ENCODE measurements at regions not wholly inside any gene's neighbourhood (a gene's known extent, or its start where the extent isn't known, plus 50 kb on each side); places are given as distances from the start of the nearest gene placed in this dataset.

DNA sequence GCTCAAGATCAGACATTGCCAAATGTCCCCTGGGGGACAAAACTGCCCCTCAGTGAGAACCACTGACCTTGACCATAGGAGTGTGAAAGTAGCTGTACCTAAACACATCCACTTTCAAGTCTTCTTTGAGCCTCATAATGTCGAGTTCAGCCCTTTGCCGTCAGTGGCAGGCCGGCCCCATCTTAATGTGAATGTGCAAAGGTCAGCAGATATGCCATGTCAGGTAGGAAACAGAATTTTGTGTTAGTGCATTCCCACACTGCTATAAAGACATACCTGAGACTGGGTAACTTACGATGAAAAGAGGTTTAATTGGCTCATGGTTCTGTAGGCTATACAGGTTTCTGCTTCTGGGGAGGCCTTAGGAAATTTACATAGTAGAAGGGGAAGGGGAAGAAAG is 95.1 kb upstream of the PIRT start:
- ChIA-PET CTCF (no interaction called here), POLR2A (no interaction called here)
- H3K36me3 Mint-ChIP-seq (ENCODE audit: low read depth), result no peaks in the 10 kb centered on the region
- no peak overlapping the region for H3K27ac Mint-ChIP-seq
- no peak for ATAC-seq (ENCODE audit: low read depth)
- no peak for DNase-seq
- H3K27me3 Mint-ChIP-seq, result peaks cover 2% of the 10 kb centered on the region
- intact Hi-C loops (cut with micrococcal nuclease), result no loop called here
- no peaks in the 10 kb centered on the region for H3K4me1 Mint-ChIP-seq
- TF ChIP-seq, protein P1, sequence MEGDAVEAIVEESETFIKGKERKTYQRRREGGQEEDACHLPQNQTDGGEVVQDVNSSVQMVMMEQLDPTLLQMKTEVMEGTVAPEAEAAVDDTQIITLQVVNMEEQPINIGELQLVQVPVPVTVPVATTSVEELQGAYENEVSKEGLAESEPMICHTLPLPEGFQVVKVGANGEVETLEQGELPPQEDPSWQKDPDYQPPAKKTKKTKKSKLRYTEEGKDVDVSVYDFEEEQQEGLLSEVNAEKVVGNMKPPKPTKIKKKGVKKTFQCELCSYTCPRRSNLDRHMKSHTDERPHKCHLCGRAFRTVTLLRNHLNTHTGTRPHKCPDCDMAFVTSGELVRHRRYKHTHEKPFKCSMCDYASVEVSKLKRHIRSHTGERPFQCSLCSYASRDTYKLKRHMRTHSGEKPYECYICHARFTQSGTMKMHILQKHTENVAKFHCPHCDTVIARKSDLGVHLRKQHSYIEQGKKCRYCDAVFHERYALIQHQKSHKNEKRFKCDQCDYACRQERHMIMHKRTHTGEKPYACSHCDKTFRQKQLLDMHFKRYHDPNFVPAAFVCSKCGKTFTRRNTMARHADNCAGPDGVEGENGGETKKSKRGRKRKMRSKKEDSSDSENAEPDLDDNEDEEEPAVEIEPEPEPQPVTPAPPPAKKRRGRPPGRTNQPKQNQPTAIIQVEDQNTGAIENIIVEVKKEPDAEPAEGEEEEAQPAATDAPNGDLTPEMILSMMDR (IDR thresholded peaks at IDR 0.05), result no peak
- H3K9me3 Mint-ChIP-seq, result no peaks in the 10 kb centered on the region
- no peak overlapping the region for H3K4me3 Mint-ChIP-seq

DNA sequence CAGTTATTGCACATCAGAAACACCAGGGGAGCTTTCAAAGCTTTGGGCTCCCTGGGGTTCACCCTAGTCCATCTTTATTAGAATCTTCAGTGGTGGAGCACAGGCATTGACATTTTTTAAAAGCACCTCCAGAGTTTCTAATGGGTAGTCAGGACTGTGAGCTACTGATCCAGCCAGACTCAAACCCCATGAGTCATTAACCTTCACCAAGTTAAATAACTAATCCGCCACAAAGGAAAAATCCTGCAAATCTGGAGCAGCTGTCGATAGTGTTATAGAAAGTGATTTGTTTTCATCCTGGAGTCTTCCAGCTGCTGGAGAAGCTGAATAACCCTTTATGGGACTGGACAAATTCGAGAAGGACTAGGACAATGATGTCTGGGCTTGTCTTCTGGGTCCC is 93.2 kb upstream of the PIRT start:
- Mint-ChIP-seq H3K4me1 (no peaks in the 10 kb centered on the region), H3K36me3 (ENCODE audit: low read depth) (no peaks in the 10 kb centered on the region)
- CTCF ChIA-PET, result no interaction called here

DNA sequence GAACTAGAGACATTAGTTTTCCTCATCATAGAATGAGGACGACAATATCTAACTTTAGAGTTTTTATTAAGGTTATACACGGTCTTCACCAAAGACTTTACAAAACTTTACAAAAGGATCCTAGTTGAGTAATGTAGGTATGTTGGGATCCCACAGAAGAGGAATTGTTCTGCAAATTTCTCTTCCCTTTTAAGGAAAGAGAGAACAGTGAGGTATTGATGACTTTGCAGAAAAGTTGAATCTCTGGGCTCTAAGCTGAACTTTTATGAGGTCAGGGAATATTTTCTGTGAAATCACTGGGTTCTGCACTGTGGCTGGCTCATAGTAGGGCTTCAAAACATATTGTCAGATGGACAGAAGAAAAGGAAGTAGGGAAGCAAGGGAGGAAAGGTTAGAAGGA is 89.8 kb upstream of the PIRT start:
- ChIA-PET POLR2A (no interaction called here), CTCF (no interaction called here)
- no peak for DNase-seq
- intact Hi-C loops (cut with micrococcal nuclease), result no loop called here
- TF ChIP-seq, protein P1 (IDR thresholded peaks at IDR 0.05), result no peak
- Mint-ChIP-seq H3K4me3 (no peak overlapping the region), H3K9me3 (no peaks in the 10 kb centered on the region), H3K36me3 (ENCODE audit: low read depth) (no peaks in the 10 kb centered on the region), H3K27ac (no peak overlapping the region), H3K27me3 (peaks cover 3% of the 10 kb centered on the region), H3K4me1 (no peaks in the 10 kb centered on the region)
- ATAC-seq (ENCODE audit: low read depth), result no peak

More for the DNA sequence above, 93.2 kb upstream of the PIRT start:
- peaks cover 3% of the 10 kb centered on the region for H3K27me3 Mint-ChIP-seq
- intact Hi-C loops (cut with micrococcal nuclease), result no loop called here
- no peaks in the 10 kb centered on the region for H3K9me3 Mint-ChIP-seq
- TF ChIP-seq, protein P1 (IDR thresholded peaks at IDR 0.05), result no peak
- DNase-seq (no peak), ATAC-seq (ENCODE audit: low read depth) (no peak)
- H3K27ac Mint-ChIP-seq, result no peak overlapping the region
- H3K4me3 Mint-ChIP-seq, result no peak overlapping the region
- POLR2A ChIA-PET, result no interaction called here

DNA sequence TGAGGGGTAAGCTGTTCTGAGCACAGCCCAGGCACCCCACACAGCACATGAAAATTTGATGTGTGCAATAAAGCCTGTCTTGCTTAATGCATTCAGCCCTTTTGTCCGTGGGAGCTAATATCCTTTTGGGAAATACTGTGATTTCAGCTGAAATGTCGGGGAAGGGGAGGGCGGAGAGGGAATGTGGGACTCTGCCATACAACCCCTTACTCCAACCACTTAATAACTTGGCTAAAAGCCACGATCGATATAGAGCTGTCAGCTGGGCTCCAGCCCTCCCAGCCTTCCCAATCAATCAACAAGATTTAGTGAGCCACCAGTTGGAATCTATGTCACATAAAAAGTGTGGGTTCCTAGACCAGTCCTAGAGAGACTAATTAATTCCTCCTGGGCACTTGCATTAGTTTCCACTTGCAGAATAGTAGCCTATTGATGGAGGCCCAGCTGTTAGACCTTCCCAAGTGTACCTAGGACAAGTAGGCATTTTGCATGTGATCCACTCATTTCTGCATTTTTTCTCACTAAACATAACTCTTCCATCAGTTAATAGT is 82.7 kb upstream of the PIRT start:
- H3K27me3 Mint-ChIP-seq, result no peaks in the 10 kb centered on the region
- H3K4me1 Mint-ChIP-seq, result no peaks in the 10 kb centered on the region
- ChIA-PET CTCF (no interaction called here), POLR2A (no interaction called here)
- no peak overlapping the region for H3K4me3 Mint-ChIP-seq
- ATAC-seq (ENCODE audit: low read depth) (no peak), DNase-seq (no peak)
- H3K9me3 Mint-ChIP-seq, result no peaks in the 10 kb centered on the region
- TF ChIP-seq, protein P1 (IDR thresholded peaks at IDR 0.05), result no peak
- intact Hi-C loops (cut with micrococcal nuclease), result no loop called here
- no peaks in the 10 kb centered on the region for H3K36me3 Mint-ChIP-seq (ENCODE audit: low read depth)
- H3K27ac Mint-ChIP-seq, result no peak overlapping the region

DNA sequence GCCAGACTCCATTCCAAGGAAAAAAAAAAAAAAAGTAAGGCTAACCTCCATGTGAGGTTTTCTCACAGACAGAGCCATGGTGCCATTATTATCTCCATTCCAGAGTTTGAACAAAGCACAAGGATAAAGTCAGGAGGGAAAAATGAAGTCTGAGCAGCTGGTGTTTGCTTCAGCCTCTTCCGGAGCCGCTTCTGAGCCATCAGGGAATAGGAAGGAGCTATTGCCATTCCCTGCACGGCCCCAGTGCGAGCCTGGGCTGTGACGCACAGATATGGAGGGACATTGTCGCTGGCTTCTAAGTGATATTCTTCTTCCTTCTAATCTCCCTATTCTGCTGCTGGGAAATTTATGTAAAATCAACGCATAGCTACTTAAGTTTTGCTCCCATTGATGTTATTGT is 69.5 kb upstream of the PIRT start:
- intact Hi-C loops (cut with micrococcal nuclease), result no loop called here
- H3K27me3 Mint-ChIP-seq, result no peaks in the 10 kb centered on the region
- H3K36me3 Mint-ChIP-seq (ENCODE audit: low read depth), result no peaks in the 10 kb centered on the region
- H3K27ac Mint-ChIP-seq, result no peak overlapping the region
- ChIA-PET POLR2A (no interaction called here), CTCF (no interaction called here)
- H3K4me1 Mint-ChIP-seq, result no peaks in the 10 kb centered on the region
- no peak for DNase-seq
- TF ChIP-seq, protein P1 (IDR thresholded peaks at IDR 0.05), result no peak
- peaks cover 8% of the 10 kb centered on the region for H3K9me3 Mint-ChIP-seq
- H3K4me3 Mint-ChIP-seq, result no peak overlapping the region
- ATAC-seq (ENCODE audit: low read depth), result no peak

Measured in activated B cell treated with CpG ODN at 0.5 μM for 24 hours (primary cell).